Panc1 (cell line): ENCODE measurements at regions not wholly inside any gene's neighbourhood (a gene's known extent, or its start where the extent isn't known, plus 50 kb on each side); places are given as distances from the start of the nearest gene placed in this dataset.

ENCODE experiments used
- ATAC-seq: fragments of 200-7000 bp; cut with Tn5 transposase; 2 replicates; pipeline ENCODE4 v1.9.1; 2020; ENCODE audit warnings: mild to moderate bottlenecking, moderate library complexity
- BruUV-seq: library from RNA; stranded (reverse); fragments of 400-500 nt; replicated peaks from 2 replicates; lab custom pipeline; 2021; lab: Mats Ljungman, UMichigan
- CTCF ChIA-PET: fragments of 300-600 bp; sonication (Branson Sonifier 250); formaldehyde crosslinking; loops from one replicate; lab custom pipeline; 2022; ENCODE audit warnings: antibody characterized with exemption; lab: Charles Lee
- POLR2A ChIA-PET: fragments of 300-600 bp; sonication (Branson Sonifier 250); formaldehyde crosslinking; loops from one replicate; lab custom pipeline; 2022; ENCODE audit warnings: antibody characterized with exemption; lab: Charles Lee
- DNase-seq: peaks from one replicate; pipeline ENCODE4 v3.0.0-alpha.2; 2010; ENCODE audit warnings: low read depth, low spot score
- H3K27ac ChIP-seq: 2 replicates; pipeline ENCODE4 v1.5.1; 2011; ENCODE audit warnings: mild to moderate bottlenecking, low read length, inconsistent platforms
- H3K27me3 ChIP-seq: fragments of 200-500 bp; sonication (Bioruptor generic); 2 replicates; pipeline ENCODE4 v1.6.0; 2014; ENCODE audit warnings: low read length, inconsistent platforms; ENCODE audit not compliant: control insufficient read depth, insufficient read depth
- H3K36me3 ChIP-seq: fragments of 200-500 bp; sonication (Bioruptor generic); 2 replicates; pipeline ENCODE4 v1.5.1; 2014; ENCODE audit warnings: inconsistent platforms, mild to moderate bottlenecking, low read length, moderate library complexity; ENCODE audit not compliant: control insufficient read depth, insufficient read depth
- H3K4me1 ChIP-seq: 2 replicates; pipeline ENCODE4 v1.5.1; 2011; ENCODE audit warnings: inconsistent platforms, mild to moderate bottlenecking, low read length, moderate library complexity; ENCODE audit not compliant: control insufficient read depth, insufficient read depth
- H3K4me3 ChIP-seq, 2 experiments: 2 replicates each; pipeline ENCODE4 v1.5.1; 2011 to 2012; ENCODE audit warnings: low read depth in 2 of 2, low read length in 2 of 2, mild to moderate bottlenecking in 2 of 2, inconsistent platforms in 1 of 2, moderate library complexity in 1 of 2
- H3K9me3 ChIP-seq: fragments of 200-500 bp; sonication (Bioruptor generic); 2 replicates; pipeline ENCODE4 v1.5.1; 2014; ENCODE audit warnings: low read depth, mild to moderate bottlenecking, inconsistent platforms, low read length, moderate library complexity; ENCODE audit not compliant: control insufficient read depth, insufficient read depth
- CTCF ChIP-seq: fragments of 450-650 bp; IDR thresholded peaks from 2 replicates; pipeline ENCODE4 v1.5.1; 2017; ENCODE audit warnings: mild to moderate bottlenecking
- POLR2AphosphoS5 ChIP-seq: IDR thresholded peaks from 2 replicates; pipeline ENCODE4 v1.6.1; 2012; ENCODE audit warnings: mild to moderate bottlenecking, low read depth, low read length, moderate library complexity
- REST ChIP-seq, 2 experiments: IDR thresholded peaks; 2 replicates each; pipeline ENCODE4 v1.6.1; 2011 to 2012; ENCODE audit warnings: low read depth in 2 of 2, control low read depth in 1 of 2, low read length in 1 of 2, mild to moderate bottlenecking in 1 of 2, moderate library complexity in 1 of 2; ENCODE audit not compliant: insufficient read depth in 1 of 2
- SIN3A ChIP-seq: IDR thresholded peaks from 2 replicates; pipeline ENCODE4 v1.6.1; 2012; ENCODE audit warnings: low read depth, mild to moderate bottlenecking, low read length, moderate library complexity, borderline replicate concordance; ENCODE audit not compliant: insufficient read depth
- TCF7L2 ChIP-seq: IDR thresholded peaks from 2 replicates; pipeline ENCODE4 v1.6.1; 2011; ENCODE audit warnings: mild to moderate bottlenecking, low read depth, low read length, inconsistent platforms
- in situ Hi-C: cut with HindIII; loops from 2 replicates; pipeline ENCODE4 v1.10.0; 2016; ENCODE audit warnings: low sequenced_read_pairs, low pct_unique_long_range_greater_than_20kb
- intact Hi-C: fragments of 100-400 bp; cut with micrococcal nuclease; formaldehyde crosslinking; loops from one replicate; pipeline ENCODE4 v1.10.0; 2022; ENCODE audit not compliant: unreplicated experiment

GRCh38 chr18:25587545-25587944 lies 235.6 kb upstream of the ZNF521 start:
- in situ Hi-C loops = no loop called here
- DNase-seq (no peak), ATAC-seq (no peak)
- Histone ChIP-seq H3K36me3 (no peaks in the 10 kb centered on the region), H3K4me1 (no peaks in the 10 kb centered on the region), H3K9me3 (no peaks in the 10 kb centered on the region), H3K27ac (no peak overlapping the region), H3K27me3 (no peaks in the 10 kb centered on the region), H3K4me3 (no peak overlapping the region)
- POLR2A ChIA-PET = no interaction called here
- no TSS peak for BruUV-seq
- intact Hi-C loops = no loop called here
- TF ChIP-seq REST (IDR thresholded peaks at IDR 0.05; ENCODE audit: insufficient read depth in 1 of 2, low read depth in 2 of 2, low read length in 1 of 2) (no peak), CTCF (no peak), SIN3A (no peak), TCF7L2 (no peak), POLR2AphosphoS5 (no peak)
- CTCF ChIA-PET = no interaction called here

- DNase-seq (no peak), ATAC-seq (no peak)
- Histone ChIP-seq H3K4me3 (no peak overlapping the region), H3K9me3 (no peaks in the 10 kb centered on the region), H3K27ac (no peak overlapping the region), H3K4me1 (no peaks in the 10 kb centered on the region), H3K36me3 (no peaks in the 10 kb centered on the region), H3K27me3 (no peaks in the 10 kb centered on the region)
- no peak for TF ChIP-seq TCF7L2
- no peak for TF ChIP-seq POLR2AphosphoS5
- TF ChIP-seq REST (IDR thresholded peaks at IDR 0.05; ENCODE audit: insufficient read depth in 1 of 2, low read depth in 2 of 2, low read length in 1 of 2) = no peak
- TF ChIP-seq SIN3A = no peak
- no peak for TF ChIP-seq CTCF
- ChIA-PET POLR2A (no interaction called here), CTCF (no interaction called here)
- intact Hi-C loops = no loop called here
- no TSS peak for BruUV-seq
- in situ Hi-C loops = no loop called here
Observed at GRCh38 chr18:25568986-25569385, 217.0 kb upstream of the ZNF521 start.
